Loucy (cell line): ENCODE measurements at regions not wholly inside any gene's neighbourhood (a gene's known extent, or its start where the extent isn't known, plus 50 kb on each side); places are given as distances from the start of the nearest gene placed in this dataset.

Experiments
- H2AFZ ChIP-seq: fragments of 200-600 bp; sonication (generic); 2 replicates; pipeline ENCODE4 v1.6.0; 2016; ENCODE audit warnings: antibody characterized with exemption, mild to moderate bottlenecking, low read length, moderate library complexity
- H3F3A ChIP-seq: fragments of 200-600 bp; 2 replicates; pipeline ENCODE4 v1.6.0; 2016; ENCODE audit warnings: antibody characterized with exemption, low read depth, mild to moderate bottlenecking
- H3K27me3 ChIP-seq: fragments of 200-600 bp; sonication (generic); 2 replicates; pipeline ENCODE4 v1.6.1; 2014; ENCODE audit warnings: low read length, mild to moderate bottlenecking; ENCODE audit not compliant: insufficient read depth, poor library complexity, severe bottlenecking
- H3K36me3 ChIP-seq: fragments of 200-600 bp; sonication (generic); 2 replicates; pipeline ENCODE4 v1.6.1; 2016; ENCODE audit warnings: low read length; ENCODE audit not compliant: insufficient read depth
- H3K4me1 ChIP-seq: fragments of 200-600 bp; sonication (generic); 2 replicates; pipeline ENCODE4 v1.5.1; 2014; ENCODE audit warnings: low read length, mild to moderate bottlenecking; ENCODE audit not compliant: insufficient read depth, poor library complexity, severe bottlenecking
- H3K4me2 ChIP-seq: fragments of 200-600 bp; sonication (generic); 2 replicates; pipeline ENCODE4 v1.6.0; 2014; ENCODE audit warnings: antibody characterized with exemption, low read length, low read depth, mild to moderate bottlenecking; ENCODE audit not compliant: poor library complexity, severe bottlenecking
- H3K4me3 ChIP-seq: fragments of 200-600 bp; sonication (generic); 2 replicates; pipeline ENCODE4 v1.5.1; 2014; ENCODE audit warnings: low read length, mild to moderate bottlenecking, mixed read lengths; ENCODE audit not compliant: poor library complexity, severe bottlenecking
- H3K79me2 ChIP-seq: fragments of 200-600 bp; sonication (generic); 2 replicates; pipeline ENCODE4 v1.6.1; 2014; ENCODE audit warnings: low read length; ENCODE audit not compliant: insufficient read depth
- H3K9ac ChIP-seq: fragments of 200-600 bp; sonication (generic); 2 replicates; pipeline ENCODE4 v1.6.0; 2014; ENCODE audit warnings: mild to moderate bottlenecking, low read depth, low read length, moderate library complexity; ENCODE audit not compliant: poor library complexity, severe bottlenecking
- H3K9me2 ChIP-seq: fragments of 200-600 bp; sonication (generic); replicated peaks from 2 replicates; pipeline ENCODE4 v1.6.1; 2016; ENCODE audit warnings: low read depth, low read length, mixed read lengths
- H3K9me3 ChIP-seq: fragments of 200-600 bp; sonication (generic); 2 replicates; pipeline ENCODE4 v1.6.1; 2014; ENCODE audit warnings: mild to moderate bottlenecking, antibody characterized with exemption, low read length, low read depth; ENCODE audit not compliant: insufficient read depth
- H4K20me1 ChIP-seq: fragments of 200-600 bp; sonication (generic); 2 replicates; pipeline ENCODE4 v1.6.0; 2014; ENCODE audit warnings: antibody characterized with exemption, low read length, mild to moderate bottlenecking; ENCODE audit not compliant: insufficient read depth, poor library complexity, severe bottlenecking
- EZH2phosphoT487 ChIP-seq: fragments of 200-600 bp; IDR thresholded peaks from 2 replicates; pipeline ENCODE4 v1.6.1; 2018; ENCODE audit warnings: antibody characterized with exemption, mild to moderate bottlenecking, moderate library complexity, borderline replicate concordance
- TF ChIP-seq, protein P1 (sequence below): fragments of 200-600 bp; sonication (generic); conservative IDR thresholded peaks from 2 replicates; pipeline ENCODE4 v1.5.1; 2014; ENCODE audit warnings: mild to moderate bottlenecking, antibody characterized with exemption, low read length

DNA sequence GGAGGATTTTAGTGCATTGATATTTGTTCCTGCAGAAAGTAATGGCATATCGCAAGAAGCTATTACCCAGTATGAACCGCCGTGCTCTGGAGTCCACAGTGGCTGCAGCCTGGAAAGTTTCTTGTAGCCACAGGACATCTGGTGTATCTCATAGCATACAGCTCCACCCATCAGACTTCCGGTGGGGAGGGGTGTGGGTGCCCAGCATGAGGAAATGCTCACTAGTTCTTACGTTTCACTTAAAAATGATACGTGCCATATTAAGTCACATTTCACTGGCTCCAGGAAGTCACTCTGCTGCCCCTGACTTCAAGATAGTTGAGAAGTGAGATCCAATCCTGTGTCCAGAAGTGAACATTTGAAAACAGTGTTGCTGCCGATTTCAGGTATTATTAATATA, 990.4 kb downstream of the GBE1 start:
- H3K27me3 ChIP-seq: no peaks in the 10 kb centered on the region
- H3K9me2 ChIP-seq: no peaks in the 10 kb centered on the region
- H3K9ac ChIP-seq: no peak overlapping the region
- H3K79me2 ChIP-seq: no peaks in the 10 kb centered on the region
- no peaks in the 10 kb centered on the region for H3K9me3 ChIP-seq
- no peak overlapping the region for H3K4me3 ChIP-seq
- no peak for TF ChIP-seq EZH2phosphoT487
- TF ChIP-seq, protein P1, sequence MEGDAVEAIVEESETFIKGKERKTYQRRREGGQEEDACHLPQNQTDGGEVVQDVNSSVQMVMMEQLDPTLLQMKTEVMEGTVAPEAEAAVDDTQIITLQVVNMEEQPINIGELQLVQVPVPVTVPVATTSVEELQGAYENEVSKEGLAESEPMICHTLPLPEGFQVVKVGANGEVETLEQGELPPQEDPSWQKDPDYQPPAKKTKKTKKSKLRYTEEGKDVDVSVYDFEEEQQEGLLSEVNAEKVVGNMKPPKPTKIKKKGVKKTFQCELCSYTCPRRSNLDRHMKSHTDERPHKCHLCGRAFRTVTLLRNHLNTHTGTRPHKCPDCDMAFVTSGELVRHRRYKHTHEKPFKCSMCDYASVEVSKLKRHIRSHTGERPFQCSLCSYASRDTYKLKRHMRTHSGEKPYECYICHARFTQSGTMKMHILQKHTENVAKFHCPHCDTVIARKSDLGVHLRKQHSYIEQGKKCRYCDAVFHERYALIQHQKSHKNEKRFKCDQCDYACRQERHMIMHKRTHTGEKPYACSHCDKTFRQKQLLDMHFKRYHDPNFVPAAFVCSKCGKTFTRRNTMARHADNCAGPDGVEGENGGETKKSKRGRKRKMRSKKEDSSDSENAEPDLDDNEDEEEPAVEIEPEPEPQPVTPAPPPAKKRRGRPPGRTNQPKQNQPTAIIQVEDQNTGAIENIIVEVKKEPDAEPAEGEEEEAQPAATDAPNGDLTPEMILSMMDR: no peak
- H4K20me1 ChIP-seq: no peaks in the 10 kb centered on the region
- H3K4me2 ChIP-seq: no peak overlapping the region
- H3K36me3 ChIP-seq: no peaks in the 10 kb centered on the region
- H2AFZ ChIP-seq: no peak overlapping the region
- H3K4me1 ChIP-seq: no peaks in the 10 kb centered on the region
- H3F3A ChIP-seq: no peaks in the 10 kb centered on the region

GRCh38 chr3:80770106-80771074, 991.1 kb downstream of the GBE1 start:
- H3K9me3 ChIP-seq: no peaks in the 10 kb centered on the region
- no peak for TF ChIP-seq EZH2phosphoT487
- TF ChIP-seq, protein P1: no peak
- H3K27me3 ChIP-seq: no peaks in the 10 kb centered on the region
- no peaks in the 10 kb centered on the region for H3K9me2 ChIP-seq
- H3K4me1 ChIP-seq: no peaks in the 10 kb centered on the region
- H3K36me3 ChIP-seq: no peaks in the 10 kb centered on the region
- no peak overlapping the region for H3K4me3 ChIP-seq
- H3K79me2 ChIP-seq: no peaks in the 10 kb centered on the region
- no peaks in the 10 kb centered on the region for H3F3A ChIP-seq
- no peak overlapping the region for H3K9ac ChIP-seq
- H2AFZ ChIP-seq: no peak overlapping the region
- no peaks in the 10 kb centered on the region for H4K20me1 ChIP-seq
- H3K4me2 ChIP-seq: no peak overlapping the region

- TF ChIP-seq, protein P1: no peak
- TF ChIP-seq EZH2phosphoT487: no peak
- H3K4me1 ChIP-seq: no peaks in the 10 kb centered on the region
- H3K9me2 ChIP-seq: no peaks in the 10 kb centered on the region
- no peak overlapping the region for H2AFZ ChIP-seq
- no peaks in the 10 kb centered on the region for H3F3A ChIP-seq
- no peaks in the 10 kb centered on the region for H3K36me3 ChIP-seq
- no peak overlapping the region for H3K4me2 ChIP-seq
- H3K9me3 ChIP-seq: no peaks in the 10 kb centered on the region
- H3K4me3 ChIP-seq: no peak overlapping the region
- H4K20me1 ChIP-seq: no peaks in the 10 kb centered on the region
- H3K9ac ChIP-seq: no peak overlapping the region
- H3K79me2 ChIP-seq: no peaks in the 10 kb centered on the region
- H3K27me3 ChIP-seq: no peaks in the 10 kb centered on the region
These were observed 991.8 kb downstream of the GBE1 start for GRCh38 chr3:80769683-80770082.
